ENCODE measurements at regions not wholly inside any gene's neighbourhood (a gene's known extent, or its start where the extent isn't known, plus 50 kb on each side); places are given as distances from the start of the nearest gene placed in this dataset.

GRCh38 chr5:28253431-28253830 is 1215.0 kb upstream of the CDH9 start:
- TF ChIP-seq, protein P1, sequence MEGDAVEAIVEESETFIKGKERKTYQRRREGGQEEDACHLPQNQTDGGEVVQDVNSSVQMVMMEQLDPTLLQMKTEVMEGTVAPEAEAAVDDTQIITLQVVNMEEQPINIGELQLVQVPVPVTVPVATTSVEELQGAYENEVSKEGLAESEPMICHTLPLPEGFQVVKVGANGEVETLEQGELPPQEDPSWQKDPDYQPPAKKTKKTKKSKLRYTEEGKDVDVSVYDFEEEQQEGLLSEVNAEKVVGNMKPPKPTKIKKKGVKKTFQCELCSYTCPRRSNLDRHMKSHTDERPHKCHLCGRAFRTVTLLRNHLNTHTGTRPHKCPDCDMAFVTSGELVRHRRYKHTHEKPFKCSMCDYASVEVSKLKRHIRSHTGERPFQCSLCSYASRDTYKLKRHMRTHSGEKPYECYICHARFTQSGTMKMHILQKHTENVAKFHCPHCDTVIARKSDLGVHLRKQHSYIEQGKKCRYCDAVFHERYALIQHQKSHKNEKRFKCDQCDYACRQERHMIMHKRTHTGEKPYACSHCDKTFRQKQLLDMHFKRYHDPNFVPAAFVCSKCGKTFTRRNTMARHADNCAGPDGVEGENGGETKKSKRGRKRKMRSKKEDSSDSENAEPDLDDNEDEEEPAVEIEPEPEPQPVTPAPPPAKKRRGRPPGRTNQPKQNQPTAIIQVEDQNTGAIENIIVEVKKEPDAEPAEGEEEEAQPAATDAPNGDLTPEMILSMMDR (IDR thresholded peaks at IDR 0.05): no peak
- no peak for TF ChIP-seq EP300 (IDR thresholded peaks at IDR 0.05; ENCODE audit: low read depth)
